SK-N-SH (cell line): ENCODE measurements at regions not wholly inside any gene's neighbourhood (a gene's known extent, or its start where the extent isn't known, plus 50 kb on each side); places are given as distances from the start of the nearest gene placed in this dataset.

Source experiments
- CTCF ChIA-PET: fragments of 300-600, 350-600 bp; formaldehyde crosslinking; extraction: SDS; loops from one replicate; lab custom pipeline; 2021; lab: Yijun Ruan, JAX
- POLR2A ChIA-PET: fragments of 350-600 bp; sonication (Branson Sonifier 250); formaldehyde crosslinking; extraction: SDS; loops from one replicate; lab custom pipeline; 2020; ENCODE audit warnings: antibody characterized with exemption, inconsistent platforms; lab: Yijun Ruan, JAX
- DNase-seq: peaks from one replicate; pipeline ENCODE4 v3.0.0; 2012
- H2AFZ ChIP-seq: fragments of 200-600 bp; sonication (generic); 2 replicates; pipeline ENCODE4 v1.8.1; 2016; ENCODE audit warnings: antibody characterized with exemption, mild to moderate bottlenecking, low read depth
- H3F3A ChIP-seq: fragments of 200-600 bp; sonication (generic); replicated peaks from 2 replicates; pipeline ENCODE3; 2016; ENCODE audit warnings: antibody characterized with exemption, mild to moderate bottlenecking; ENCODE audit not compliant: insufficient read depth
- H3K27ac ChIP-seq, 2 experiments: fragments of 200-500 bp in 1 of 2; fragments of 200-600 bp in 1 of 2; sonication (Bioruptor generic) in 1 of 2; sonication (generic), shearing (Covaris generic) in 1 of 2; 2 replicates each; pipeline versions ENCODE4 v1.5.1 to v1.6.1; 2014 to 2016; ENCODE audit warnings: low read depth in 2 of 2, inconsistent platforms in 1 of 2, low read length in 1 of 2, mild to moderate bottlenecking in 1 of 2, mixed read lengths in 1 of 2
- H3K27me3 ChIP-seq: fragments of 200-600 bp; sonication (generic), shearing (Covaris generic); 2 replicates; pipeline ENCODE4 v1.6.1; 2016; ENCODE audit warnings: mixed run types; ENCODE audit not compliant: insufficient read depth
- H3K36me3 ChIP-seq, 2 experiments: fragments of 200-500 bp in 1 of 2; fragments of 200-600 bp in 1 of 2; sonication (Bioruptor generic) in 1 of 2; sonication (generic) in 1 of 2; replicated peaks in 1 of 2; 2 replicates each; pipeline versions ENCODE3 to v1.5.1; 2014 to 2016; ENCODE audit warnings: low read length in 1 of 2, mild to moderate bottlenecking in 1 of 2; ENCODE audit not compliant: insufficient read depth in 2 of 2, control insufficient read depth in 1 of 2
- H3K4me1 ChIP-seq, 2 experiments: fragments of 200-500 bp in 1 of 2; fragments of 200-600 bp in 1 of 2; sonication (Bioruptor generic) in 1 of 2; sonication (generic), shearing (Covaris generic) in 1 of 2; 2 replicates each; pipeline versions ENCODE4 v1.5.1 to v1.6.1; 2014 to 2016; ENCODE audit warnings: low read depth in 1 of 2, low read length in 1 of 2, mixed run types in 1 of 2; ENCODE audit not compliant: insufficient read depth in 2 of 2, control insufficient read depth in 1 of 2
- H3K4me2 ChIP-seq: fragments of 200-600 bp; sonication (generic), shearing (Covaris generic); 2 replicates; pipeline ENCODE4 v1.6.1; 2017; ENCODE audit warnings: mixed run types
- H3K4me3 ChIP-seq, 2 experiments: fragments of 200-500 bp in 1 of 2; fragments of 200-600 bp in 1 of 2; sonication (Bioruptor generic) in 1 of 2; sonication (generic), shearing (Covaris generic) in 1 of 2; 2 replicates each; pipeline versions ENCODE4 v1.5.1 to v1.8.1; 2014 to 2016; ENCODE audit warnings: low read depth in 2 of 2, inconsistent platforms in 1 of 2, low read length in 1 of 2, mild to moderate bottlenecking in 1 of 2, mixed read lengths in 1 of 2, moderate library complexity in 1 of 2
- H3K79me2 ChIP-seq: fragments of 200-600 bp; sonication (generic); 2 replicates; pipeline ENCODE4 v1.8.1; 2017; ENCODE audit warnings: mild to moderate bottlenecking; ENCODE audit not compliant: insufficient read depth
- H3K9ac ChIP-seq: fragments of 200-600 bp; sonication (generic); 2 replicates; pipeline ENCODE4 v1.6.1; 2017; ENCODE audit warnings: mixed run types
- H3K9me2 ChIP-seq: fragments of 200-600 bp; sonication (generic); 2 replicates; pipeline ENCODE4 v1.6.1; 2017; ENCODE audit warnings: mixed run types
- H3K9me3 ChIP-seq: fragments of 200-600 bp; sonication (generic); 2 replicates; pipeline ENCODE4 v1.6.1; 2017; ENCODE audit warnings: mixed run types, mild to moderate bottlenecking, moderate library complexity
- H4K20me1 ChIP-seq: fragments of 200-600 bp; sonication (generic); 2 replicates; pipeline ENCODE4 v1.6.1; 2017; ENCODE audit warnings: mild to moderate bottlenecking, mixed run types; ENCODE audit not compliant: insufficient read depth
- CHD2 ChIP-seq: fragments of 150-350 bp; IDR thresholded peaks from 2 replicates; pipeline ENCODE4 v1.6.1; 2018; ENCODE audit warnings: low read length; ENCODE audit not compliant: partially characterized antibody
- EZH2phosphoT487 ChIP-seq: fragments of 200-600 bp; sonication (generic); IDR thresholded peaks from 2 replicates; pipeline ENCODE4 v1.6.1; 2017; ENCODE audit warnings: low read depth, mixed run types, mild to moderate bottlenecking, antibody characterized with exemption, moderate library complexity, borderline replicate concordance
- FOSL2 ChIP-seq: IDR thresholded peaks from 2 replicates; pipeline ENCODE4 v1.4.0; 2012; ENCODE audit warnings: low read depth, mild to moderate bottlenecking, moderate library complexity, borderline replicate concordance
- GABPA ChIP-seq: IDR thresholded peaks from 2 replicates; pipeline ENCODE4 v1.4.0; 2012; ENCODE audit warnings: low read depth, mild to moderate bottlenecking
- JUND ChIP-seq: IDR thresholded peaks from 2 replicates; pipeline ENCODE4 v1.4.0; 2012
- MAX ChIP-seq: IDR thresholded peaks from 2 replicates; pipeline ENCODE4 v1.4.0; 2012; ENCODE audit warnings: low read depth
- POLR2AphosphoS5 ChIP-seq: IDR thresholded peaks from 2 replicates; pipeline ENCODE4 v1.6.1; 2012; ENCODE audit warnings: low read depth, low read length
- RAD21 ChIP-seq: IDR thresholded peaks from 2 replicates; pipeline ENCODE4 v1.6.1; 2012; ENCODE audit warnings: mild to moderate bottlenecking, low read length
- RFX5 ChIP-seq: IDR thresholded peaks from 2 replicates; pipeline ENCODE4 v1.6.1; 2012; ENCODE audit warnings: mild to moderate bottlenecking, improper control_type of control experiment, low read length
- SMC3 ChIP-seq: IDR thresholded peaks from 2 replicates; pipeline ENCODE4 v1.6.1; 2012; ENCODE audit warnings: low read depth, low read length, improper control_type of control experiment
- TAF1 ChIP-seq: IDR thresholded peaks from 2 replicates; pipeline ENCODE4 v1.6.1; 2012; ENCODE audit warnings: low read depth, mild to moderate bottlenecking, low read length, moderate library complexity, borderline replicate concordance
- TEAD4 ChIP-seq: IDR thresholded peaks from 2 replicates; pipeline ENCODE4 v1.4.0; 2012; ENCODE audit warnings: mild to moderate bottlenecking, borderline replicate concordance; ENCODE audit not compliant: insufficient read depth
- WGBS: methylation state at CpG from one replicate; pipeline ENCODE4 v1.1.6; 2017; ENCODE audit warnings: low lambda C conversion rate; 5-methylcytosine and 5-hydroxymethylcytosine counted together
- TF ChIP-seq, protein P1 (sequence below): fragments of 150-350 bp; IDR thresholded peaks from 2 replicates; pipeline ENCODE4 v1.6.1; 2017; ENCODE audit warnings: antibody characterized with exemption, low read length, low read depth, borderline replicate concordance
- TF ChIP-seq, protein P2 (sequence below): IDR thresholded peaks from 2 replicates; pipeline ENCODE4 v1.4.0; 2012; ENCODE audit warnings: low read depth, borderline replicate concordance
- TF ChIP-seq, protein P3 (sequence below): IDR thresholded peaks from 2 replicates; pipeline ENCODE4 v1.6.1; 2012; ENCODE audit warnings: mild to moderate bottlenecking, low read depth, low read length, moderate library complexity

DNA sequence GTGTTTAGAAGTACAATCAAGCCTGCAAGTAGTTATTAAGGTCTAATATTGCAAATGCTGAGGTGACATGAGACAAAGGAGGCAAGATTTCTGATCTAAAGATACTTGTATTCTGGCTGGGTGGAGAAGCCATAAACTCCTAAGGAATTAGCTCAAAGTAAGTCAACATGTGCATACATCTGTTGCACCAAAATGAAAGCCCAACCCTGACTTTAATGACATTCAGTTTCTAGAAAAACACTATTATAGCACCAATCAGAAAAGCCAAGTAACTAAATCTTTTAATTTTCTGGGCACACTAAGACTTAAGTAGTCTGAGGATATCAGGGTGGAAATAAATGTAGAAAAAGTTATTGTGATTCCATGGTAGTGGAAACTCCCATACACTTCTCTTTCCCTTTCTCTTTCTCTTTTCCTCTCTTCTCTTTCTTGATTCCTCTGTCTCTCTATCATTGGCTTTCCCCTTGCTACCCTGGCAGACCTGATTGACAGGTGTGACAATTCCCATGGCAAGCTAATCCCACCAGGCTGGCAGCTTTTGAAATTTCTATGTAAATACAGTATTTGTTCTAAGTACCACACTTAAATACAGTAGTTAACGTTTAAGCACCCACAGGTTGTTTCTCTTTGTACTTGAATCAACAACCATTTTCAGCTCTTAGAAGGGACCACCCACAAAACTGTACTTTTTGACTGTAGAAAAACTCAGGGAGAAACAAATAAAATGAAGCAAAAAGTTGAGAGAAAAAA lies 528.4 kb upstream of the SEMA6D start:
- no peak for DNase-seq
- TF ChIP-seq MAX (no peak), RFX5 (no peak), POLR2AphosphoS5 (no peak), JUND (no peak), SMC3 (no peak), CHD2 (no peak), RAD21 (no peak), GABPA (no peak), TEAD4 (no peak), FOSL2 (no peak), TAF1 (no peak), EZH2phosphoT487 (no peak)
- TF ChIP-seq, protein P1, sequence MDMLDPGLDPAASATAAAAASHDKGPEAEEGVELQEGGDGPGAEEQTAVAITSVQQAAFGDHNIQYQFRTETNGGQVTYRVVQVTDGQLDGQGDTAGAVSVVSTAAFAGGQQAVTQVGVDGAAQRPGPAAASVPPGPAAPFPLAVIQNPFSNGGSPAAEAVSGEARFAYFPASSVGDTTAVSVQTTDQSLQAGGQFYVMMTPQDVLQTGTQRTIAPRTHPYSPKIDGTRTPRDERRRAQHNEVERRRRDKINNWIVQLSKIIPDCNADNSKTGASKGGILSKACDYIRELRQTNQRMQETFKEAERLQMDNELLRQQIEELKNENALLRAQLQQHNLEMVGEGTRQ: no peak
- TF ChIP-seq, protein P2, sequence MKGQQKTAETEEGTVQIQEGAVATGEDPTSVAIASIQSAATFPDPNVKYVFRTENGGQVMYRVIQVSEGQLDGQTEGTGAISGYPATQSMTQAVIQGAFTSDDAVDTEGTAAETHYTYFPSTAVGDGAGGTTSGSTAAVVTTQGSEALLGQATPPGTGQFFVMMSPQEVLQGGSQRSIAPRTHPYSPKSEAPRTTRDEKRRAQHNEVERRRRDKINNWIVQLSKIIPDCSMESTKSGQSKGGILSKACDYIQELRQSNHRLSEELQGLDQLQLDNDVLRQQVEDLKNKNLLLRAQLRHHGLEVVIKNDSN: no peak
- TF ChIP-seq, protein P3, sequence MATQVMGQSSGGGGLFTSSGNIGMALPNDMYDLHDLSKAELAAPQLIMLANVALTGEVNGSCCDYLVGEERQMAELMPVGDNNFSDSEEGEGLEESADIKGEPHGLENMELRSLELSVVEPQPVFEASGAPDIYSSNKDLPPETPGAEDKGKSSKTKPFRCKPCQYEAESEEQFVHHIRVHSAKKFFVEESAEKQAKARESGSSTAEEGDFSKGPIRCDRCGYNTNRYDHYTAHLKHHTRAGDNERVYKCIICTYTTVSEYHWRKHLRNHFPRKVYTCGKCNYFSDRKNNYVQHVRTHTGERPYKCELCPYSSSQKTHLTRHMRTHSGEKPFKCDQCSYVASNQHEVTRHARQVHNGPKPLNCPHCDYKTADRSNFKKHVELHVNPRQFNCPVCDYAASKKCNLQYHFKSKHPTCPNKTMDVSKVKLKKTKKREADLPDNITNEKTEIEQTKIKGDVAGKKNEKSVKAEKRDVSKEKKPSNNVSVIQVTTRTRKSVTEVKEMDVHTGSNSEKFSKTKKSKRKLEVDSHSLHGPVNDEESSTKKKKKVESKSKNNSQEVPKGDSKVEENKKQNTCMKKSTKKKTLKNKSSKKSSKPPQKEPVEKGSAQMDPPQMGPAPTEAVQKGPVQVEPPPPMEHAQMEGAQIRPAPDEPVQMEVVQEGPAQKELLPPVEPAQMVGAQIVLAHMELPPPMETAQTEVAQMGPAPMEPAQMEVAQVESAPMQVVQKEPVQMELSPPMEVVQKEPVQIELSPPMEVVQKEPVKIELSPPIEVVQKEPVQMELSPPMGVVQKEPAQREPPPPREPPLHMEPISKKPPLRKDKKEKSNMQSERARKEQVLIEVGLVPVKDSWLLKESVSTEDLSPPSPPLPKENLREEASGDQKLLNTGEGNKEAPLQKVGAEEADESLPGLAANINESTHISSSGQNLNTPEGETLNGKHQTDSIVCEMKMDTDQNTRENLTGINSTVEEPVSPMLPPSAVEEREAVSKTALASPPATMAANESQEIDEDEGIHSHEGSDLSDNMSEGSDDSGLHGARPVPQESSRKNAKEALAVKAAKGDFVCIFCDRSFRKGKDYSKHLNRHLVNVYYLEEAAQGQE: no peak
- TF ChIP-seq, all 33 proteins: peak for 0
- Histone ChIP-seq H3K9me2 (no peaks in the 10 kb centered on the region), H3K4me1 (peaks cover 0 to 2% of the 10 kb centered on the region in 2 experiments; a peak in 1 of 4 replicates), H3K79me2 (no peaks in the 10 kb centered on the region), H3K4me2 (no peak overlapping the region), H3K9ac (no peak overlapping the region), H3K9me3 (no peaks in the 10 kb centered on the region), H2AFZ (no peak overlapping the region), H4K20me1 (no peaks in the 10 kb centered on the region), H3K4me3 (no peak overlapping the region), H3K36me3 (no peaks in the 10 kb centered on the region), H3K27me3 (peaks cover 8% of the 10 kb centered on the region; the same call in 1 of the 2 replicates), H3K27ac (no peak overlapping the region), H3F3A (no peaks in the 10 kb centered on the region)
- ChIA-PET CTCF (interaction anchor here (1.4 to 3.5 kb wide), 3 partner anchors 523 to 896 kb away, joined by 4 to 18 read pairs (median 4); no protein-coding TSS in a partner anchor), POLR2A (no interaction called here)
- 13% methylated on average over 1 of the region's 1 CpG for WGBS
